ENCODE measurements at regions not wholly inside any gene's neighbourhood (a gene's known extent, or its start where the extent isn't known, plus 50 kb on each side); places are given as distances from the start of the nearest gene placed in this dataset.
"Not testable (repeated sequence)": the region's sequence is repeated elsewhere in the genome, so short reads cannot be mapped to it uniquely, and the experiment has no call there.

DNA sequence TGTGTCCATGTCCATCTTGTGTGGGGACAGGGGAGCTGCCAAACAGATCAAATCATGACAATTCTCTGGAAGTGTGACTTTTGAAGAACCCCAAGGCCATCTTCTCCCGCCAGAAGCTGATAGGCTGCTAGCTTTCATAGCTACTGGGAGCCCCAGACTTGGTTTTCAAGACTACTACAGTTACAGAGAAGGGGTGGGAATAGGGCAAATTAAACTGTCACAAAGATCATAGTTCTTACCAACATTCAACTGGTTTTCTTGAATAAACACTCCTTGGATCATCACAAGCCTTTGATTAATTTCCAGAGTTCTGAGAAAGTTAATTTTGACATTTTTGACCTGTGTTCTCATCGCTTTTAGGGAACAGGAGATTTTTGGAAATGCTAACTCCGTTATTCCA lies 67.8 kb upstream of the FARP1 start:
- DNase-seq (ENCODE audit: low spot score), result no peak

DNA sequence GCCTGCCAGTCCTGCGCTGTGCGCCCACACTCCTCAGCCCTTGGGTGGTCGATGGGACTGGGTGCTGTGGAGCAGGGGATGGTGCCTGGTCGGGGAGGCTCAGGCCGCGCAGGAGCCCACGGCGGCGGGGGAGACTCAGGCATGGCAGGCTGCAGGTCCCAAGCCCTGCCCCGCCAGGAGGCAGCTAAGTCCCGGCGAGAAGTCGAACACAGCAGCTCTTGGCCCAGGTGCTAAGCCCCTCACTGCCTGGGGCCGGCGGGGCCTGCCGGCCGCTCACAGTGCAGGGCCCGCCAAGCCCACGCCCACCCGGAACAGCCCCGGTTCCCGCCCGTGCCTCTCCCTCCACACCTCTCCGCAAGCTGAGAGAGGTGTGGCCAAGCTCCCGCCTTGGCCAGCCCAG lies 66.6 kb upstream of the FARP1 start:
- not testable (repeated sequence) for DNase-seq (ENCODE audit: low spot score)

DNA sequence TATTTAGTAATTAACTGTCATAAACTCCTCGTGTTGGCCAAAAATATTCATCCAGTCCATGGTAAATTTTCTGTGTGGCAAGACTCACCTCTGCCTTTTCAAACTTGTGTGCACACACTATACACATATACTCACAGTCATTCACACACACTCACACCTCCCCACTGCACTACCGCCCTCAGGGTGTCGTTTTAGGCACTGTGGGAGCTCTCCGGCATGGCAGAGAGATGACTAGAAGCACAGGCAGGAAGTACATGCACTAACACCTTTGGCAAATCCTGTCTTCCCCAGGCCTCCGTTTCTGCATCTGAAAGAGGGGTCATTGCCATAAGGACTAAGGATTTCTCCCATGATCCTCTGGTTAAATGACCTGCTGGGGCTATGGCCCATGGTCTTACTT lies 62.6 kb upstream of the FARP1 start:
- DNase-seq (ENCODE audit: low spot score), result no peak

DNA sequence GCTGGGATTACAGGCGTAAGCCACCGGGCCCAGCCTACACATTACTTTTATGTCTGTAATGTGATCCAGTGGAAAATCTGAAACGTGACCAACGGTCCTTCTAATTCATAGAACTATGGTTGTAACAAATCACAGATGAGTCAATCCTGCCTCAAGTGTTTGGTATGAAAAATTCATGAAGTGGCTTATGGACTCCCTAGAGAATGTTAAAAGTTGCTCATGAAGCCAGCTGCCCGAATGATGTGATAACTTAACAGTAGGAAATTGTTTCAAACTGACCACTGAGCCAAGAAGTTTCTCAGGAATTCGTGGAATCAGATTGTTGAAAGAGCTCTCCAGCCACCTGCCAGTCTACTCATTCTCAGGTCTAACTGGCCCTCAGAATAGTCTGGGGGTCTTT lies 59.4 kb upstream of the FARP1 start:
- peak; percentile 68 for DNase-seq (ENCODE audit: low spot score)

DNA sequence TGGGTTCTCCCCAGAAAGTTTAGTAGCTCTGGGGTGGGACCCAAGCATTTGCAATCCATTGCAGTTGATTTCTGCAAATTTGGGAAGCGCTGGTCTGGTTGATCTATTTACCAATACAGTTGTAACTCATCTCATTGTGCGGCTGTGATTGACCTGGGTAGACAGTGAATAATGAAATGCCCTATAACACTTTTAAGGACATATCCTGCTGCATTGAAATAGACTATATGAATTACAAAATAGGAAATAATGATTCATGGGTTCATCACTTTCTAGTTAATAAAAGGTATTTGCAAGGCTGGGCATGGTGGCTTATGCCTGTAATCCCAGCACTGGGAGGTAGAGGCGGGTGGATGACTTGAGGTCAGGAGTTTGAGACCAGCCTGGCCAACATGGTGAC lies 59.0 kb upstream of the FARP1 start:
- DNase-seq (ENCODE audit: low spot score), result no peak

DNA sequence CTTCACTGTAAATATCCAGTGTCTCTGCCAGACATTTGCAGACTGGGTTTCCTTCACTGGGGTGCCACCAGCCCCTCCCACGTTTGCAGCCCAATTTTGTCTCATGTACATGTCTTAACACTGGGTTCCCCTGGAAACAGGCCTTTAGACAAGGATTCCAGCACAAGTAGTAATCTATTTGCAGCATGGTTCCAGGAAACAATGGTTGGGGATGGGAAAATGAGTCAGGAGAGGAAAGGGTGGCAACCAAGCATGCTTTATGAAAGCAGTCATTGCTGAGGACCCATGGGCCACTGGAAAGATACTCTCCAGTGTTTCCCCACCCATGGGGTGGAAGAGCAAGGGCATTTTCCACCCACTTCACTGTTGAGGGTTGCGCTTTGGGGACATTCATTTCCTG lies 53.6 kb upstream of the FARP1 start:
- no peak for DNase-seq (ENCODE audit: low spot score)

DNA sequence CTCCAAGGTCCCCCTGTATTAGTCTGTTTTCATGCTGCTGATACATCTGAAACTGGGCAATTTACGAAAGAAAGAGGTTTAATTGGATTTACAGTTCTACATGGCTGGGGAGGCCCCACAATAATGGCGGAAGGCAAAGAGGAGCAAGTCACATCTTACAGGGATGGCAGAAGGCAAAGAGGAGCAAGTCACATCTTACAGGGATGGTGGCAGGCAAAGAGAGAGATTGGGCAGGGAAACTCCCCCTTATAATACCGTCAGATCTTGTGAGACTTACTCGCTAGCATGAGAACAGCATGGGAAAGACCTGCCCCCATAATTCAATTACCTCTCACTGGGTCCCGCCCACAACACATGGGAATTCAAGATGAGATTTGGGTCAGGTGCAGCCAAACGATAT lies 50.0 kb upstream of the FARP1 start:
- no peak for DNase-seq (ENCODE audit: low spot score)
